Fibroblast of skin of left quadriceps (primary cell): ENCODE measurements at regions not wholly inside any gene's neighbourhood (a gene's known extent, or its start where the extent isn't known, plus 50 kb on each side); places are given as distances from the start of the nearest gene placed in this dataset.

Source experiments
- DNase-seq, 2 experiments: peaks; one replicate each; pipeline ENCODE4 v3.0.0-alpha.2; 2013; ENCODE audit warnings: low read depth in 2 of 2

- DNase-seq = no peak
Observed at GRCh38 chr18:22330508-22330907, 87.2 kb downstream of the CTAGE1 start.

- no peak for DNase-seq
Observed at GRCh38 chr18:22325396-22325795, 92.3 kb downstream of the CTAGE1 start.

- no peak for DNase-seq
Observed at GRCh38 chr18:22324191-22325131, 93.3 kb downstream of the CTAGE1 start.

GRCh38 chr18:22322243-22322691 is 95.4 kb downstream of the CTAGE1 start:
- no peak for DNase-seq

GRCh38 chr18:22320771-22321170 is 96.9 kb downstream of the CTAGE1 start:
- DNase-seq = no peak

GRCh38 chr18:22320155-22320554 is 97.6 kb downstream of the CTAGE1 start:
- no peak for DNase-seq

- DNase-seq = no peak
Observed at GRCh38 chr18:22318745-22319407, 98.8 kb downstream of the CTAGE1 start.

- peak; percentile 77 to 80 for DNase-seq
Observed at GRCh38 chr18:22314420-22314819, 103.3 kb downstream of the CTAGE1 start.

- peak in 1 of 2 experiments; percentile 45 for DNase-seq
Observed at GRCh38 chr18:22314001-22314400, 103.7 kb downstream of the CTAGE1 start.

GRCh38 chr18:22311301-22311700 is 106.4 kb downstream of the CTAGE1 start:
- DNase-seq = peak; percentile 45 to 47

- DNase-seq = peak in 1 of 2 experiments; percentile 30
Observed at GRCh38 chr18:22309191-22309590, 108.5 kb downstream of the CTAGE1 start.

- DNase-seq = no peak
Observed at GRCh38 chr18:22307528-22307927, 110.2 kb downstream of the CTAGE1 start.

- DNase-seq = no peak
Observed at GRCh38 chr18:22303927-22304326, 113.8 kb downstream of the CTAGE1 start.

GRCh38 chr18:22302144-22302543 is 115.6 kb downstream of the CTAGE1 start:
- no peak for DNase-seq

GRCh38 chr18:22300665-22301636 is 116.8 kb downstream of the CTAGE1 start:
- DNase-seq = no peak

- DNase-seq = no peak
Observed at GRCh38 chr18:22297008-22297407, 120.7 kb downstream of the CTAGE1 start.

GRCh38 chr18:22296304-22296703 is 121.4 kb downstream of the CTAGE1 start:
- no peak for DNase-seq

GRCh38 chr18:22293417-22293816 is 124.0 kb downstream of the GATA6 start:
- no peak for DNase-seq

- no peak for DNase-seq
Observed at GRCh38 chr18:22290004-22290403, 120.6 kb downstream of the GATA6 start.

GRCh38 chr18:22286585-22286984 is 117.2 kb downstream of the GATA6 start:
- no peak for DNase-seq

GRCh38 chr18:22285361-22286140 is 116.2 kb downstream of the GATA6 start:
- DNase-seq = no peak
